ENCODE measurements at regions not wholly inside any gene's neighbourhood (a gene's known extent, or its start where the extent isn't known, plus 50 kb on each side); places are given as distances from the start of the nearest gene placed in this dataset.

- no peak for TF ChIP-seq CTCF (IDR thresholded peaks at IDR 0.05; ENCODE audit: low read depth, low read length)
- TF ChIP-seq EZH2phosphoT487 (IDR thresholded peaks at IDR 0.05; ENCODE audit: low read depth), result no peak
These were observed 140.1 kb downstream of the ATP23 start for GRCh38 chr12:58081488-58081887.
